MM.1S (cell line): ENCODE measurements at regions not wholly inside any gene's neighbourhood (a gene's known extent, or its start where the extent isn't known, plus 50 kb on each side); places are given as distances from the start of the nearest gene placed in this dataset.

Source experiments
- CTCF ChIP-seq: fragments of 300-600 bp; sonication (generic); IDR thresholded peaks from 2 replicates; pipeline ENCODE4 v1.5.1; 2016; ENCODE audit warnings: antibody characterized with exemption, low read length, mixed read lengths
- EZH2 ChIP-seq: fragments of 300-600 bp; sonication (generic); optimal IDR thresholded peaks from 2 replicates; pipeline ENCODE3; 2017; ENCODE audit warnings: low read depth, mild to moderate bottlenecking, antibody characterized with exemption, low read length, mixed read lengths
- EZH2phosphoT487 ChIP-seq: fragments of 300-600 bp; sonication (generic); IDR thresholded peaks from 2 replicates; pipeline ENCODE4 v1.6.1; 2018; ENCODE audit warnings: antibody characterized with exemption, low read length

- TF ChIP-seq CTCF (no peak), EZH2 (no peak), EZH2phosphoT487 (no peak)
Measured at GRCh38 chr2:183606718-183607085, 482.5 kb downstream of the NUP35 start.
